HG02610 (cell line): ENCODE measurements at regions not wholly inside any gene's neighbourhood (a gene's known extent, or its start where the extent isn't known, plus 50 kb on each side); places are given as distances from the start of the nearest gene placed in this dataset.
"Not testable (repeated sequence)": the region's sequence is repeated elsewhere in the genome, so short reads cannot be mapped to it uniquely, and the experiment has no call there.

Experiments used
- ATAC-seq: cut with Tn5 transposase; IDR thresholded peaks from one replicate; pipeline ENCODE4 v1.9.1; 2021; ENCODE audit warnings: mild to moderate bottlenecking, moderate library complexity; ENCODE audit not compliant: unreplicated experiment

DNA sequence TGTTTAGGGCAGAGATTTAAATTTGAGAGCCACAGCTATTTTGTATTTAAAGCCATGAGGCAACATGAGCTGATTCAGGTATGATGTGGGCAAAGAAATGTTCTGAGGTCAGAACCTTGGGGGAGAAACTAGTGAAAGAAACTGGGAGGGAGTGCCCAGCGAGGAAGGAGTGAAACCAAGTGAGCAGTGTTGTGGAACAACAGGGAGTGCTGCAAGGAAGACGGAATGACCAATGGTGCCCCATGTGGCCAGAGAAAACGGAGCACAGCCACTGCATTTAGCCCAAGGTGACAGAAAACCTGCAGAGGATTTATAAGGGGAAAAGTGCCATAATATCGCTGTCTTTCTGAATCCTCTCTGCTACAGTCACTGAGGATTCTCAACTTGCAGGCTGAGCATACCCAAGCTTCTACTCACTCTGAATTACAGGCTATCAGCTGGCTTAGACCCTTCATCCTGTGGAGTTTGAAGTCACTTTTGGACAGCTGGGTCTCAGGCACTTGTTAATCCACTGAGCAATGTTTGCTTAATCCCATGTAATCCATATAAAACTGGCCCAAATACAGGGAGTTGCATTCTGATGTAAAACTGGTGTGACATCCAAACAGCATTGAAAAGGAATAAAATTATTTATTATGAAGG, 777.3 kb downstream of the CCSER2 start:
- no peak for ATAC-seq

DNA sequence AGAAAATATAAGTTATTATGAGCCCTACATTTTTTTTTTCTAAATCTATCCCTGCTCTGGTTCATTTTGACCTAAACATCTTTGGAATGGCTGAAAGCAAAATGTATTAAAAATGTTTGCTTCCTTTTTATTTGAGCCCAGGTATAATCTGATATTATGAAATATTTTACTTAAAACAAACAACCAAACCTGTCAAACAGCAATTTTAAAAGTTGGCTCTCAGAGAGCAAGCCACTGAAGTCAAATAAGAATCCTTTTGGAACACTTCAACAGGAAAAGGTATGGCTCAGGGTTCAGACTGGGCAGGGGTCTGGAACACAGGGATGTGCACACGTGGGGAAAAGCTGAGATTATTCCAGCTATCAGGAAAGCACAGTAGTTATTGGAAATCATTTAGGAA, 782.9 kb downstream of the CCSER2 start:
- ATAC-seq: no peak

DNA sequence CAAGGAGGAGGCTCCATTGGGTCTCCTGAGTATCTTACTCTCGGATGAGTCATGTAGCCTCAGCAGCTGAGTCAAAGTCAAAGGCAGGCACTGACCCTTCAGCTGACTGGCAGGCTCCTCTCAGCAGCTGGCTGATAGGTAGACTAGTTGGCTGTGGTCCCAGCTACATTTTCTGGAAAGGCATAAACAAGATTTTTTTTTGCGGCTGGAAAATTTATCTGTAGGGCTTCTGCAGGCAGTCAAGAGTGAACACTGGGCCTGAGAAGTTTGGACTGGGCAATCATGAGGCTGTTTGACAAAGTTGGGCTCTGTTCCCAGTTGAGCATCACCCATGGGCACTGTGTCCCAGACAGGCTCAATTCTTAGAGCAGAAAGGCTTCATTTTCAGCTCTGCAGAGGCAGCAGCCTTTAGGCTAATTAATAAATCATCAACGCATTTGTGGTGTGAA, 796.2 kb downstream of the CCSER2 start:
- ATAC-seq: no peak

DNA sequence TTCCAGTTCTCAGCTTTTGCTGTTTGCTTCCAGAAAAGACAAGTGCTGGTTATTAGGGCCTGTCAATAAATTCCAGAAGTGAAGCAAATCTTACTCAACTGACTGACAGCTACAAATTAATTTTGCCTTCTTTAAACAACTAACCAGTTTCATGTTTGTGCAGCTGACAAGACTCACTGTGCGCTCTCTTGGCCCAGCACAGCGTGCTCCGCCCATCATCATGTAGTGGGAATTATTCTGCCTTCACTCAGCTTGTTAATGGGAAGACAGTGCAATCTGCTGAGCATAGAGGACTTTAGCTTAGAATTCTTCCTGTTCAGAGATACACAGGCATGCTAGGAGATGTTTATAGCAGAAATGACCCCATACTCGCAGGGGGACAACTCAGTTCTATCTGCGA, 808.9 kb downstream of the CCSER2 start:
- no peak for ATAC-seq

DNA sequence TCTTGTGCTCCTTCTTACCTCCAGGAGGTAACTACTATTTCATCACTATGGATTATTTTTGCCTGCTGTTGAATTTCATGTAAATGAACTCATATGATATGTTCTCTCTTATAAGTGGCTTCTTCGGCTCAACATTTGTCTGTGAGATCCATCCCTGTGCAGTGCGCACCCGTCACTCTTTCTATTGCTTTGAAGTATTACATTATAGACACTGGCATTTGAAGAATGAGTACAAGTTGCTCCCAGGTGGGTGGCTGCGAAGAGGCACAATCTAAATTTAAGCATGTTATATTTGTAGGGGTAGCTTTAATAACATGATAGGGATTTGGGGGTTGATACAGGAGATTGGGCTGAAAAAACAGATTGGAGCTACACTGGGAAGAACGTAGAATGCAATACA, 809.7 kb downstream of the CCSER2 start:
- ATAC-seq: no peak

DNA sequence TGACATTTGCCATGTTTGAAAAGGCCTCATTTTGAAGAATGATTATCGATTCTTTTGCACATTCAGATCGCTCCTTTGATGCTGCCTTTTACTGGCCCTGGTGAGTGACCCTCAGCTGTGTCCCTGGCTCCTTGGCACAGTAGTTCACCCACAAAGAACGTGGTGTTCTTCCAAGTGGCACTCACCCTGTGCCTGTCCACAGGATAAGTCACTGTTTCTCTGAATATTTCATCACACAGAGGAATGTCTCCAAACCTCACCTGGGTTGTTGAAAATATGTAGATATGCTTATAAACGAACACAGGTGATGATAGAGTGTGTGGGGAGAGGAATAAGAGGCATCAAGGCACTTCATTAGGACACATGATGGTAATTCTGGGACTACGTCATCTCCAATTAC, 810.7 kb downstream of the CCSER2 start:
- no peak for ATAC-seq

DNA sequence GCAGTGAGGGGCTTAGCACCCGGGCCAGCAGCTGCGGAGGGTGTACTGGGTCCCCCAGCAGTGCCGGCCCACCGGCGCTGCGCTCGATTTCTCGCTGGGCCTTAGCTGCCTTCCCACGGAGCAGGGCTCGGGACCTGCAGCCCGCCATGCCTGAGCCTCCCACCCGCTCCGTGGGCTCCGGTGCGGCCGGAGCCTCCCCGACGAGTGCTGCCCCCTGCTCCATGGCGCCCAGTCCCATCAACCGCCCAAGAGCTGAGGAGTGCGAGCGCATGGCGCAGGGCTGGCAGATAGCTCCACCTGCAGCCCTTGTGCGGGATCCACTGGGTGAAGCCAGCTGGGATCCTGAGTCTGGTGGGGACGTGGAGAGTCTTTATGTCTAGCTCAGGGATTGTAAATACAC, 813.1 kb downstream of the CCSER2 start:
- ATAC-seq: not testable (repeated sequence)

DNA sequence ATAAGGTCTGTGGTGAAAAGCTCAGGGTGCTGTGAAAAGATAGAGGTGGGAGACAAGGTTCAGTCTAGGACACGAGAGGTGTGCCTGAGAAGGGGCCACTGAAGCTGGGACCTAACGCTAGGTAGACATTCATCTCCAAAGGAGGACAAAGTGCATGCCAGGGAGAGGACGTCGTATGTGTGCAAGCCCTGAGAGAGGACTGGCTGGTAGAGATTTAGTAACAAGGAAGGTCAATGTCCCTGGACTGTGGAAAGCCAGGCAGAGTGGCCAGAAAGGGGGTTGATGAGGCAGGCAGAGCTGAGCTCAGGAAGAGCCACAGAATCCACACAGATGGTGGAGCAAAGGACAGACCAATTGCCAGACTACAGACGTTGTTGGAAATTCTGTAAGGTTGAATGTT, 817.6 kb downstream of the CCSER2 start:
- ATAC-seq: no peak

DNA sequence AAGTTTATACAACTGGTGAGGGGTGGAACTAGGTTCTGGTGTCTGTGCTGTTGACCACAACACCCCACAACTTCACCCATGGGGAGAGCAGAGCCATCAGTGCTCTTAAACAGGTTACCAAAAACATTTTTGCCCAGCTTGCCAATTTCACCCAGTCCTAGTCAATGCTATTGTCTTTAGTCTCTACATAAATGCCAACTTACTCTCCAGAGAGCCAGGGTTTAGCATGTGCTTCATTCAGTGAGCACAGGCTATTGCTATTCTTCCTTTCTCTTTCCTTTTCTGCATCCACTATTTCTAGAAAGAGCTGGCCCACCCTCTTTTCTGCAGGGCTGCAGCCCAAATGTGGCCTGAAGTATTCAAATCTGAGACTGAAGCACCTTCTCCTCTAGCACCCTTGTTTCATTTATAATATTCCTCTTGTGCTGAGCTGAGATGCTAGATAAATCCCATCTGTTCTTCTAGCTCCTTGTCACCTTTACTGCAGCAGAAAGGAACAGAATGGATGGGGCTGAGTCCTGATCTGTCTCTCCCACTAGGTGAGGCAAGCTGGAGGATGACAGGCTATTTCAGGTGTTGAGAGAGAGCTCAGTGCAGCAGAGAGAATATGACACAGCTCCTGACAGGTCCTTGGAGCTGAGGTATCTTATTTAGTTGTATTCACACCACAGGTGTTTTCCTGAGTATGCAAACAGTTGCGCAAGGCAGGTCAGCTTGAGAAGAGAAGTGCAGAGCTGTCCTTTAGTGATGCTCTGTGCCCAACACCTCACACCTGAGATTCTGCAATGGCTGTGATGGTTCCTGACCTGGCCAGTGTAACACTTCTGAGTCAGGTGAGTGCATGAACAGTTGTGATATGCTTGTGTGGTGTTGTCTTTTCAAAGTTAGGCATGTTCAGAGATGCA, 819.2 kb downstream of the CCSER2 start:
- no peak for ATAC-seq

DNA sequence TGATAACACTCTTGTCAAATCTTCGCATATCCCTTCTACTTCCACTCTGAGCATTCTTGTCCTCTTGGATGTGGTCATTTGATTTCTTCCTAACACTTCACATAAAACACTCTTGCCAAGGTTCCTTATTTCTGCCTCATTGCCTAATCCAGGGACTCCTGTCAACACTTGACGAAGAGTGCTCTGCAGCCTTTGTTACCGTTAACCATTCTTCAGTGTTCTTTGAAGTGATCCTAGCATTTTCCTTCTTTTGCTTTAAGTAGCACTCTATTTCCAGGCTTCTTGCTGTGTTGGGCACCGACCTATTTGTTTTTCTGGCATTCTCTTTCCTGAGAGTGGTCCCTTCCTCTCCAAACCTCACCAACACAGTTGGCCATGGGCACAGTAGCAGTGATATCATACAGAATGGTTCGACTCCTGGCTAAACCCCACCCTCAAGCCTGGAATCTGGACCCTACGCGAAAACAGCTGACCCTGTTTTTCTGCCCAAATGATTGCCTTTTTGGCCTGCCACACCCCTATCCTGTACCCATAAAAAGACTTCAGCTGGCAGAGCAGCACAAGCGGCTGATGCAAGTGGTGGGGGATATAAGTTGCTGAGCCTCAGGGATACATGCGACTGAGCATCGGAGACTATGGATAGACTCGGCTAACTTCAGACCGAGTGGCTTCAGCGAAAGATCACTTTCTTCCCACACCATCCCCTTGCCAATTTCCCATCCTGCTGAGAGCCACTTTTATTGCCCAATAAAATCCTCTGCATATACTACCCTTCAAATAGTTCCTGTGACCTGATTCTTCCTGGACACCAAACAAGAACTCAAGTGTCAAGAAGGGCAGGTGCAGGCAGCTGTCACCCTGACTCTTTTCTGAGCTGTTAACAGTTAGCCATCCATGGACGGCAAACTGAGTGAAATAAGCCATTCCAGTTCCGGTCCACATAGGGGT, 820.6 kb downstream of the CCSER2 start:
- ATAC-seq: no peak

DNA sequence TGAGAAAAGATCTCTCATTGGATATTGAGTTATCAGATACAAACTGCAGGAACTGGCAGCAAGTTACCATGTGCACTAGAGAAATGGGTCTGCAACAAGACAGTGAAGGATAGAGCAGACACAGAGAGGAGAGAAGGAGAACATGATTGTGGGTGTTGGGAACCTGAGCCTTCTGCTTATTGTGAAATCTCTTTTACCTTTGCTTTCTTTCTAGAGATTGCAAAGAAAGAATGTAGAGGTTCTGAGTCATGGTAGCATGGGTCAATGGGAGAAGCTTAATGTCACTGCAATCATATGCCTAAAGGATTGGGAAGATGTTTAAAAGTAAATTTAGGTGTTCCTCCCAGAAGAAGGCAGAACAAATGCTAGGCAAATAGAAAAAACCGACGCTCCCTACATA, 821.4 kb downstream of the CCSER2 start:
- no peak for ATAC-seq

DNA sequence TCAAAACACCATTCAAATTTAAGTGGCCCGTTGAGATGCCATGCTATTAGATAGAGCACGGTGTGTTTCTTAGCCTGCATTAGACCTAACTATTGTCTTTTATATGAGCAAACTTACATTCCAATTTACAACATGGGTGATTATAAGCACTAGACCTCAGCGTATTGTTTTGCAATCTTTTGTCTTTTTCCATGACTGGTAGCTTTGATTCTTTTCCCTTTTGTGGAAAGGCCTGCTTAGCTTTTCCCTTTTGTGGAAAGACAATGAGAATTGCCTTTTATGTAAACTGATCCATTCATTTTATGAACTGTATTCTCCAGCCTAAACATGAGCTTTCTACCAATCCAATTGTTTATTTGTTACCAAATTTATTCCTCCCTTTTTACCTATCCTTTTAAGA, 823.1 kb downstream of the CCSER2 start:
- ATAC-seq: no peak

DNA sequence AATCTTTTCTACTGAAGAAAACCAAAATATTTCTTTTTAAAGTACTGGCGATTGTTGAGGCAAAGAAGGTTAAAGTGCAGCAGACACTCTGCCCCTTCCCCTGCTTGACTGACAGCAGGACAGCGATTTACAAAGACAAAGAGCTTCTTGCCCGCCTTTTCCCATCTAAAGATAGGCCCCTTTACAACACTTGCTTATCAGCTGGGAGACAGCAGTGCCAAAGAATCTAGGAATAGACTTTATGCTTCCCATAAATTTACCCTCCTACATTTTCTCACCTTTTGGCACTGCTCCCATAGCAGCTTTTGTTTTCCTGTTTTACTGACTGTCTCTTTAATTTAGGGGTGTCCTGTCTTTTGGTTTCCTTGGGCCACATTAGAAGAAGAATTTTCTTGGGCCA, 824.1 kb downstream of the CCSER2 start:
- ATAC-seq: no peak

DNA sequence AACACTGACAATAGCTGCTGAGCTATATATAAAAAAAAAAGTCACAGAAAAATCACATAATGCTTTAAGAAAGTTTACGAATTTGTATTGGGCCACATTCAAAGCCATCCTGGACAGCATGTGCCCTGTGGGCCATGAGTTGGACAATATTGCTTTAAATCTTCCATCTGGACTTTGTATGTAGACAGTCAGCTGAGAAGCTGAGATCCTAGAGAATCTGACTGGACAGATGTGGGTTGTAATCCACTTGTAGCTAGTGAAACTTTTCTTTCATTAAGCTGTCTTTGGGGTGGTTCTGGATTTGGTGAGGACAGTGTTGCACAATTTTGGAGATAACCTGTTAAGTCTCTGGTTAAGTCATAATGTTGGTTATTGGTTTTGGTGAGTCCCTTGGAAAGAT, 824.5 kb downstream of the CCSER2 start:
- ATAC-seq: no peak

DNA sequence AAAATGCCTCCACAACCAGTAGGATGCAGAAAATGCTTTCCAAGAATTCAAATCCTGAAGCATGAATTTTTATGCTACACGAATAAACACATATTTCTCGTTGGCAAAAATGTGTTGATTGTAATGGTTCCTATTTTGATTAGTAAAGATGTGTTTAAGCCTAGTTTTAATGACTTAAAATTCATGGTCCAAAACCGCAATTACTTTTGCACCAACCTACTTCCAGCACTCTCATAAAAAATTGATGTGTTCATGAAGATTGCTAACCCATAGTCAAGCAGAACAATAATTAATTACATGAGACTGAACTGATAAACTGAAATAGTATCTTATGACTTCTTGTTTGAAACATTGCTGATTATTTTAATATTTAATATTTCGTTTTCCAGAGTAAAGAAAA, 828.8 kb downstream of the CCSER2 start:
- ATAC-seq: no peak

DNA sequence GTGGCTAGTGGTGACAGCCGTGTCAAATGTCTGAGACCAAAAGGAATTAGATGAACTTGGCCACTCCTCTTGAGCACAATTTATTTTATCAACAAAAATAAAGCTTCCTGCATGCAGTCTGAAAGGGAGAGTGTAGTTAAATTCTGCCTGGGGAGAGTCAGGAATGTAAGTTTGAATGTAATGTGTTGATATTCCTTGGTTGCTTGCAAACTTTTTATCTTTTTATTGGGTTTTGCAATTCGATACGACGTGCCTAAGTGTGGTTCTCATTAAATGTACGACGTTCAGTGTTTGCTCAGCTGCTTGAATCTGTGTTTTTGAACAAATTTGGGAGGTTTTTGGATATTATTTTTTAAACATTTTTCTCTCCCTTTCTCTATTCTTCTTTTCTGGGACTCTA, 839.9 kb downstream of the CCSER2 start:
- no peak for ATAC-seq

DNA sequence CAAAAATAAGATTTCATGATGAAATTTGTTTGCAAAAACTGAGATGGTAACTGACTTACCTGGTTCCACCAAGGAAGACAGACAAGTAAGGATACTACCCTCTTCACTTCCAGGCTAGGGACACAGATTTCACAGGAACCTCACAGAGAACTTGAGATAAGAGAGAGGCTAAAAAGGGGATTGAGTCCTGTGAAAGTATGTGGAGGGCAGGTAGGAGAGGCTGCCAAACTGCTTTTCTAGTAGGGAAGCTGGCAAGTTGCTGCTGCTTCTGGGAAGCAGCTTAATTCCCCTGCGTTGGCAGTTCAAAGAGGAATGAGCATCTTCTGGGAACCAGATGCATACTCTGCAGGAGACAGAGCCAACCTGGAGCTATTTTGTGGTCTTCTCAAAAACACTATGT, 841.6 kb downstream of the CCSER2 start:
- no peak for ATAC-seq

DNA sequence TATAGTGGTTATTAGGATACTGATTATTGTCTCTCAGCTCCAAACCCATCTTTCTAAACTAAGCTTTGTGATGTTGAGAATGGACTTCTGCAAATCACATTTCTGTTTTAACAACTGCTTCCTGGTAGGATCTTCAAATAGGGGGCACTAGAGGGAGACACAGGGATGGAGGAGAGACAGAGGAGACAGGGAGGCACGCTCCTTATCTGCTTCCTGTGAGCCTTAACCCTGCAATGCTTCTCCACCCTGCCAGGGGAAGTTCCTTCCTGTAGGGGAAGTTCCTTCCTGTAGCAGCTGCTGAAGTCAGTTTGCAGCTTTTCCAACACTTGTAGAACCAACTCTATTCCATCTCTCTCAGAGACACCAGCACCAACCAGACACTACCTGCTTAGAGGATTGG, 847.2 kb downstream of the CCSER2 start:
- no peak for ATAC-seq

DNA sequence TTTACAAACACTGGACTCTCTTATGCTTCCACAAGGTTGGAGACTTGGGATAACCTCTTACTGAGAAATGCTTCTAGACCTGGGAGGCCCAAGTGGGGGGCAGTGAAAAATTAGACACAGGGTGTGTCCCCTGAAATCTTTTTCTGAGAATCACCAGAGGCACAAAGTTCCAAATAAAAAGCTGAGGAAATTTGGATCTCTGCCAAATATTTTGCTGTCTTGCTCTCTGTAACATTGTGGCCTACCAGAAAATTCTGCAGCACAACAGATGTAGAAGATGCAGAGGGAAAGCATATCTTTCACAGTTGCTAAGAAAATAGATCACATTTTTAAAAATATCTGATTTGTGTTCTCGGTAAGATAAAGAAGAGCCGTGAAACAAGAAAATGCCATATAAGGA, 849.4 kb downstream of the CCSER2 start:
- no peak for ATAC-seq

DNA sequence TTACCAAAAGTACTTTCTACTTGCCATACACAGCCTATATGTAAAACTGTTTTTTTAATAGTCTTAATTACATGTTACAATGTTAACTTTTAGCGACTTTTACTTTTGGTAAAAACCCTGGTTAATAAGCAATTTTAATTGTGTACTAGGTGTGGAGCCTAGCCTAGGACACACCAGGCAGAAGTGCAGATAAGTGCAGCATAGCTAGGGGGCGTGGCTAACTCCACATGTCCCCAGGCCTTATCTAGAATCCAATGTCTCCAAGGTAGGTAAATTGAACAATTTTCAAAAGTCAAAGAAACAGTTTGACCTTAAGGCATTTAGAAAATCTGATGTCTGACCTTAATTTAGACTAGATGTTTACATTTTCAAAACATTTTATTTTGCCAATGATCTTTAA, 858.7 kb downstream of the CCSER2 start:
- ATAC-seq: no peak

DNA sequence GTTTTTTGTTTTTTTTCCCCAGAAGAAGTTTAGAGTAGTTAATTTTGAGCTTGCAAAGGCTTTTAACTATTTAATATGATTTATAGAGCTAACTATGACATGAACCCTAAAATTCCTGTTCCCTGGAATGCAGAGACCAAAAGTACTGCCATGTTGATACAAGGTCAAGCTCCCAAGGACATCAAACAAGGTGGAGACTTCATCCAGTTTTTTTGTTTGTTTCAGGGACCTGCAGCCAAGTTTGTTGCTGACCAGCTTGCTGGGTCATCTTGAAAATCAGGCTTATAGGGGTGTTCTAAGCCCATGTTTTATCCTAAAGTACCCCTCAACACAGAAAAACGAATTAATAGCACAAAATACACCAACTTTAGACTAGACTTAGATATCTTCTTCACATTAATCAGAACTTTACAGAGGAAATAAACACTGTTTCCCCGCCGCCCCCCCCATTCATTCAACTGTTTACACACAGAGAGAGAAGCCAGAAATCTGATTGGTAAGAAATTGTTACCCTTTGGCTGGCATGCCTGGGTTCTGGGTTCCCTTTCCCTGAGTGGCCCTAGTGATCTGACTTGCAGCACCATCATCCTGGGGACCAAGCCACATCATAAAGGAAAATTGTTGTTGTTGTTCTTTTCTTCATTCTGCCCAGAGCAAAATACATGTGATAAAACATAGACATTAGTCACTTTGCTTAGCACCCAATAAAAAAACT, 860.5 kb downstream of the CCSER2 start:
- ATAC-seq: no peak
